SK-N-SH (cell line): ENCODE measurements at regions not wholly inside any gene's neighbourhood (a gene's known extent, or its start where the extent isn't known, plus 50 kb on each side); places are given as distances from the start of the nearest gene placed in this dataset.

Experiments used
- CTCF ChIA-PET: fragments of 300-600, 350-600 bp; formaldehyde crosslinking; extraction: SDS; loops from one replicate; lab custom pipeline; 2021; lab: Yijun Ruan, JAX
- POLR2A ChIA-PET: fragments of 350-600 bp; sonication (Branson Sonifier 250); formaldehyde crosslinking; extraction: SDS; loops from one replicate; lab custom pipeline; 2020; ENCODE audit warnings: antibody characterized with exemption, inconsistent platforms; lab: Yijun Ruan, JAX
- DNase-seq: peaks from one replicate; pipeline ENCODE4 v3.0.0; 2012
- H2AFZ ChIP-seq: fragments of 200-600 bp; sonication (generic); 2 replicates; pipeline ENCODE4 v1.8.1; 2016; ENCODE audit warnings: antibody characterized with exemption, mild to moderate bottlenecking, low read depth
- H3F3A ChIP-seq: fragments of 200-600 bp; sonication (generic); replicated peaks from 2 replicates; pipeline ENCODE3; 2016; ENCODE audit warnings: antibody characterized with exemption, mild to moderate bottlenecking; ENCODE audit not compliant: insufficient read depth
- H3K27ac ChIP-seq, 2 experiments: fragments of 200-500 bp in 1 of 2; fragments of 200-600 bp in 1 of 2; sonication (Bioruptor generic) in 1 of 2; sonication (generic), shearing (Covaris generic) in 1 of 2; 2 replicates each; pipeline versions ENCODE4 v1.5.1 to v1.6.1; 2014 to 2016; ENCODE audit warnings: low read depth in 2 of 2, inconsistent platforms in 1 of 2, low read length in 1 of 2, mild to moderate bottlenecking in 1 of 2, mixed read lengths in 1 of 2
- H3K27me3 ChIP-seq: fragments of 200-600 bp; sonication (generic), shearing (Covaris generic); 2 replicates; pipeline ENCODE4 v1.6.1; 2016; ENCODE audit warnings: mixed run types; ENCODE audit not compliant: insufficient read depth
- H3K36me3 ChIP-seq, 2 experiments: fragments of 200-500 bp in 1 of 2; fragments of 200-600 bp in 1 of 2; sonication (Bioruptor generic) in 1 of 2; sonication (generic) in 1 of 2; replicated peaks in 1 of 2; 2 replicates each; pipeline versions ENCODE3 to v1.5.1; 2014 to 2016; ENCODE audit warnings: low read length in 1 of 2, mild to moderate bottlenecking in 1 of 2; ENCODE audit not compliant: insufficient read depth in 2 of 2, control insufficient read depth in 1 of 2
- H3K4me1 ChIP-seq, 2 experiments: fragments of 200-500 bp in 1 of 2; fragments of 200-600 bp in 1 of 2; sonication (Bioruptor generic) in 1 of 2; sonication (generic), shearing (Covaris generic) in 1 of 2; 2 replicates each; pipeline versions ENCODE4 v1.5.1 to v1.6.1; 2014 to 2016; ENCODE audit warnings: low read depth in 1 of 2, low read length in 1 of 2, mixed run types in 1 of 2; ENCODE audit not compliant: insufficient read depth in 2 of 2, control insufficient read depth in 1 of 2
- H3K4me2 ChIP-seq: fragments of 200-600 bp; sonication (generic), shearing (Covaris generic); 2 replicates; pipeline ENCODE4 v1.6.1; 2017; ENCODE audit warnings: mixed run types
- H3K4me3 ChIP-seq, 2 experiments: fragments of 200-500 bp in 1 of 2; fragments of 200-600 bp in 1 of 2; sonication (Bioruptor generic) in 1 of 2; sonication (generic), shearing (Covaris generic) in 1 of 2; 2 replicates each; pipeline versions ENCODE4 v1.5.1 to v1.8.1; 2014 to 2016; ENCODE audit warnings: low read depth in 2 of 2, inconsistent platforms in 1 of 2, low read length in 1 of 2, mild to moderate bottlenecking in 1 of 2, mixed read lengths in 1 of 2, moderate library complexity in 1 of 2
- H3K79me2 ChIP-seq: fragments of 200-600 bp; sonication (generic); 2 replicates; pipeline ENCODE4 v1.8.1; 2017; ENCODE audit warnings: mild to moderate bottlenecking; ENCODE audit not compliant: insufficient read depth
- H3K9ac ChIP-seq: fragments of 200-600 bp; sonication (generic); 2 replicates; pipeline ENCODE4 v1.6.1; 2017; ENCODE audit warnings: mixed run types
- H3K9me2 ChIP-seq: fragments of 200-600 bp; sonication (generic); 2 replicates; pipeline ENCODE4 v1.6.1; 2017; ENCODE audit warnings: mixed run types
- H3K9me3 ChIP-seq: fragments of 200-600 bp; sonication (generic); 2 replicates; pipeline ENCODE4 v1.6.1; 2017; ENCODE audit warnings: mixed run types, mild to moderate bottlenecking, moderate library complexity
- H4K20me1 ChIP-seq: fragments of 200-600 bp; sonication (generic); 2 replicates; pipeline ENCODE4 v1.6.1; 2017; ENCODE audit warnings: mild to moderate bottlenecking, mixed run types; ENCODE audit not compliant: insufficient read depth
- ELF1 ChIP-seq: IDR thresholded peaks from 2 replicates; pipeline ENCODE4 v1.4.0; 2012
- EZH2phosphoT487 ChIP-seq: fragments of 200-600 bp; sonication (generic); IDR thresholded peaks from 2 replicates; pipeline ENCODE4 v1.6.1; 2017; ENCODE audit warnings: low read depth, mixed run types, mild to moderate bottlenecking, antibody characterized with exemption, moderate library complexity, borderline replicate concordance
- FOSL2 ChIP-seq: IDR thresholded peaks from 2 replicates; pipeline ENCODE4 v1.4.0; 2012; ENCODE audit warnings: low read depth, mild to moderate bottlenecking, moderate library complexity, borderline replicate concordance
- FOXM1 ChIP-seq: IDR thresholded peaks from 2 replicates; pipeline ENCODE4 v1.4.0; 2012; ENCODE audit warnings: low read depth, mild to moderate bottlenecking
- JUND ChIP-seq: IDR thresholded peaks from 2 replicates; pipeline ENCODE4 v1.4.0; 2012
- NRF1 ChIP-seq: IDR thresholded peaks from 2 replicates; pipeline ENCODE4 v1.6.1; 2012; ENCODE audit warnings: low read depth, mild to moderate bottlenecking, low read length
- POLR2AphosphoS5 ChIP-seq: IDR thresholded peaks from 2 replicates; pipeline ENCODE4 v1.6.1; 2012; ENCODE audit warnings: low read depth, low read length
- RAD21 ChIP-seq: IDR thresholded peaks from 2 replicates; pipeline ENCODE4 v1.6.1; 2012; ENCODE audit warnings: mild to moderate bottlenecking, low read length
- RCOR1 ChIP-seq: fragments of 150-350 bp; IDR thresholded peaks from 2 replicates; pipeline ENCODE4 v1.6.1; 2017; ENCODE audit warnings: antibody characterized with exemption, low read length
- RXRA ChIP-seq: IDR thresholded peaks from 2 replicates; pipeline ENCODE4 v1.4.0; 2012; ENCODE audit warnings: low read depth, mild to moderate bottlenecking, borderline replicate concordance
- TAF1 ChIP-seq: IDR thresholded peaks from 2 replicates; pipeline ENCODE4 v1.6.1; 2012; ENCODE audit warnings: low read depth, mild to moderate bottlenecking, low read length, moderate library complexity, borderline replicate concordance
- TEAD4 ChIP-seq: IDR thresholded peaks from 2 replicates; pipeline ENCODE4 v1.4.0; 2012; ENCODE audit warnings: mild to moderate bottlenecking, borderline replicate concordance; ENCODE audit not compliant: insufficient read depth
- YY1 ChIP-seq: IDR thresholded peaks from 2 replicates; pipeline ENCODE4 v1.4.0; 2012; ENCODE audit warnings: low read depth, mild to moderate bottlenecking
- WGBS: methylation state at CpG from one replicate; pipeline ENCODE4 v1.1.6; 2017; ENCODE audit warnings: low lambda C conversion rate; 5-methylcytosine and 5-hydroxymethylcytosine counted together
- TF ChIP-seq, protein P1 (sequence below): IDR thresholded peaks from 2 replicates; pipeline ENCODE4; 2012
- TF ChIP-seq, protein P2 (sequence below): fragments of 150-350 bp; IDR thresholded peaks from 2 replicates; pipeline ENCODE4 v1.6.1; 2016; ENCODE audit warnings: mild to moderate bottlenecking, low read depth, low read length
- TF ChIP-seq, protein P3 (sequence below): fragments of 200-600 bp; sonication (generic); IDR thresholded peaks from 2 replicates; pipeline ENCODE4 v1.6.1; 2017; ENCODE audit warnings: antibody characterized with exemption, mild to moderate bottlenecking, moderate library complexity
- TF ChIP-seq, protein P4 (sequence below): IDR thresholded peaks from 2 replicates; pipeline ENCODE4 v1.4.0; 2012; ENCODE audit warnings: low read depth, borderline replicate concordance

DNA sequence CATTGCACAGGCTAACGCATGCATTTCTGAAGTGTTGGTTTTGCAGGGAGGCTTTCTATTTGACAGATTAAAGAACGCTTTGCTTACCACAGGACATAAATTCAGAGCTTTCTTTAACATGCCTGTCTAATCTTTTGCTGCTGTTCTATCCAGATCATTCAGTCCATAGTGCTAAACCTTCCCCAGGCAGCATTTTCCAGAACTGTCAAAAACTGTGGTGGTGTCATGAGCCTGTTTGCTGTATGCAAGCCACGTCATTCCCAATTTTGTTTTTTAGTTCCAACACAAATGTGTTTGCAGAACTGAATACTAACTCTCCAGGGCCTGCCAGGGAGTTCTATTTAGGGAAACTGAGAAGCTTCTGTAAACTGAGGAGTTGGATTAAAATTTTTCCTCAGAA, 390.5 kb upstream of the LYPLAL1 start:
- H2AFZ ChIP-seq, result no peak overlapping the region
- no peak overlapping the region for H3K4me2 ChIP-seq
- no peaks in the 10 kb centered on the region for H3K9me2 ChIP-seq
- no peaks in the 10 kb centered on the region for H3K79me2 ChIP-seq
- no peak overlapping the region for H3K4me3 ChIP-seq
- H3K4me1 ChIP-seq, result peaks cover 3 to 8% of the 10 kb centered on the region in 2 experiments; a peak in 2 of 4 replicates
- H3K27ac ChIP-seq, result no peak overlapping the region
- WGBS, result 96% methylated on average over 3 of the region's 3 CpGs
- TF ChIP-seq TEAD4, result no peak
- TF ChIP-seq FOXM1, result no peak
- TF ChIP-seq, protein P1, sequence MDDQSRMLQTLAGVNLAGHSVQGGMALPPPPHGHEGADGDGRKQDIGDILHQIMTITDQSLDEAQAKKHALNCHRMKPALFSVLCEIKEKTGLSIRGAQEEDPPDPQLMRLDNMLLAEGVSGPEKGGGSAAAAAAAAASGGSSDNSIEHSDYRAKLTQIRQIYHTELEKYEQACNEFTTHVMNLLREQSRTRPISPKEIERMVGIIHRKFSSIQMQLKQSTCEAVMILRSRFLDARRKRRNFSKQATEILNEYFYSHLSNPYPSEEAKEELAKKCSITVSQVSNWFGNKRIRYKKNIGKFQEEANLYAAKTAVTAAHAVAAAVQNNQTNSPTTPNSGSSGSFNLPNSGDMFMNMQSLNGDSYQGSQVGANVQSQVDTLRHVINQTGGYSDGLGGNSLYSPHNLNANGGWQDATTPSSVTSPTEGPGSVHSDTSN, result no peak
- no peak for TF ChIP-seq POLR2AphosphoS5
- TF ChIP-seq FOSL2, result no peak
- no peak for TF ChIP-seq JUND
- TF ChIP-seq RCOR1, result no peak
- no peak for TF ChIP-seq ELF1
- TF ChIP-seq EZH2phosphoT487, result no peak
- no peak for TF ChIP-seq NRF1
- TF ChIP-seq RXRA, result no peak
- TF ChIP-seq, protein P2, sequence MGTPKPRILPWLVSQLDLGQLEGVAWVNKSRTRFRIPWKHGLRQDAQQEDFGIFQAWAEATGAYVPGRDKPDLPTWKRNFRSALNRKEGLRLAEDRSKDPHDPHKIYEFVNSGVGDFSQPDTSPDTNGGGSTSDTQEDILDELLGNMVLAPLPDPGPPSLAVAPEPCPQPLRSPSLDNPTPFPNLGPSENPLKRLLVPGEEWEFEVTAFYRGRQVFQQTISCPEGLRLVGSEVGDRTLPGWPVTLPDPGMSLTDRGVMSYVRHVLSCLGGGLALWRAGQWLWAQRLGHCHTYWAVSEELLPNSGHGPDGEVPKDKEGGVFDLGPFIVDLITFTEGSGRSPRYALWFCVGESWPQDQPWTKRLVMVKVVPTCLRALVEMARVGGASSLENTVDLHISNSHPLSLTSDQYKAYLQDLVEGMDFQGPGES, result no peak
- TF ChIP-seq, protein P3, sequence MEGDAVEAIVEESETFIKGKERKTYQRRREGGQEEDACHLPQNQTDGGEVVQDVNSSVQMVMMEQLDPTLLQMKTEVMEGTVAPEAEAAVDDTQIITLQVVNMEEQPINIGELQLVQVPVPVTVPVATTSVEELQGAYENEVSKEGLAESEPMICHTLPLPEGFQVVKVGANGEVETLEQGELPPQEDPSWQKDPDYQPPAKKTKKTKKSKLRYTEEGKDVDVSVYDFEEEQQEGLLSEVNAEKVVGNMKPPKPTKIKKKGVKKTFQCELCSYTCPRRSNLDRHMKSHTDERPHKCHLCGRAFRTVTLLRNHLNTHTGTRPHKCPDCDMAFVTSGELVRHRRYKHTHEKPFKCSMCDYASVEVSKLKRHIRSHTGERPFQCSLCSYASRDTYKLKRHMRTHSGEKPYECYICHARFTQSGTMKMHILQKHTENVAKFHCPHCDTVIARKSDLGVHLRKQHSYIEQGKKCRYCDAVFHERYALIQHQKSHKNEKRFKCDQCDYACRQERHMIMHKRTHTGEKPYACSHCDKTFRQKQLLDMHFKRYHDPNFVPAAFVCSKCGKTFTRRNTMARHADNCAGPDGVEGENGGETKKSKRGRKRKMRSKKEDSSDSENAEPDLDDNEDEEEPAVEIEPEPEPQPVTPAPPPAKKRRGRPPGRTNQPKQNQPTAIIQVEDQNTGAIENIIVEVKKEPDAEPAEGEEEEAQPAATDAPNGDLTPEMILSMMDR, result no peak
- TF ChIP-seq TAF1, result no peak
- TF ChIP-seq RAD21, result no peak
- TF ChIP-seq, protein P4, sequence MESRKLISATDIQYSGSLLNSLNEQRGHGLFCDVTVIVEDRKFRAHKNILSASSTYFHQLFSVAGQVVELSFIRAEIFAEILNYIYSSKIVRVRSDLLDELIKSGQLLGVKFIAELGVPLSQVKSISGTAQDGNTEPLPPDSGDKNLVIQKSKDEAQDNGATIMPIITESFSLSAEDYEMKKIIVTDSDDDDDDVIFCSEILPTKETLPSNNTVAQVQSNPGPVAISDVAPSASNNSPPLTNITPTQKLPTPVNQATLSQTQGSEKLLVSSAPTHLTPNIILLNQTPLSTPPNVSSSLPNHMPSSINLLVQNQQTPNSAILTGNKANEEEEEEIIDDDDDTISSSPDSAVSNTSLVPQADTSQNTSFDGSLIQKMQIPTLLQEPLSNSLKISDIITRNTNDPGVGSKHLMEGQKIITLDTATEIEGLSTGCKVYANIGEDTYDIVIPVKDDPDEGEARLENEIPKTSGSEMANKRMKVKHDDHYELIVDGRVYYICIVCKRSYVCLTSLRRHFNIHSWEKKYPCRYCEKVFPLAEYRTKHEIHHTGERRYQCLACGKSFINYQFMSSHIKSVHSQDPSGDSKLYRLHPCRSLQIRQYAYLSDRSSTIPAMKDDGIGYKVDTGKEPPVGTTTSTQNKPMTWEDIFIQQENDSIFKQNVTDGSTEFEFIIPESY, result no peak
- TF ChIP-seq YY1, result no peak
- peaks cover 15% of the 10 kb centered on the region for H3F3A ChIP-seq
- no peaks in the 10 kb centered on the region for H3K36me3 ChIP-seq
- no peaks in the 10 kb centered on the region for H3K27me3 ChIP-seq
- ChIA-PET CTCF (interaction anchor here (1.0 kb wide), 1 partner anchor 48 kb away, joined by 3 read pairs; no protein-coding TSS in a partner anchor), POLR2A (no interaction called here)
- no peak for DNase-seq
- H3K9ac ChIP-seq, result no peak overlapping the region
- no peaks in the 10 kb centered on the region for H4K20me1 ChIP-seq
- H3K9me3 ChIP-seq, result no peaks in the 10 kb centered on the region
